ENCODE measurements at regions not wholly inside any gene's neighbourhood (a gene's known extent, or its start where the extent isn't known, plus 50 kb on each side); places are given as distances from the start of the nearest gene placed in this dataset.

DNA sequence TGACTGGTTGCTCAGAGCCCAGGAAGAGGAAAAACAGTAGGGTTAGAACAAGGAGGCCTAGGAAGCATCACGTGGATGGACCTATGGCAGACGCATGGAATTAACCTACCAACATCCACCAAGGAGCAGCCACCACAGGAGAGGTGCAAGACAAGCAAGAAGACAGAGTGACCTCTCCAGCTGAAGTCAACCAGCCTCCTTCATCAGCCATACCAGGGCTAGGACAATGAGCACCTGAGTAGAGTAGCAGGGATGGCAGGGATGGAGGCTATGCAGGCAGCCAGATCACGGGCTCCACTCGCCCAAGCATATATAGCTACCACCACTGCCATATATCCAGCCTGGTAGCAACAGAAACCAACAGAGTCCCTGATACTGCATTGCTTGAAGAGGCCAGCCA is 202.1 kb upstream of the B3GAT1 start:
- Histone ChIP-seq H3K36me3 (ENCODE audit: control insufficient read depth, insufficient read depth, low read length) (no peaks in the 10 kb centered on the region), H3K27me3 (ENCODE audit: control insufficient read depth, insufficient read depth, low read length) (no peaks in the 10 kb centered on the region), H3K4me2 (ENCODE audit: extremely low read depth, insufficient read depth, low read length) (no peak overlapping the region), H3K9me3 (ENCODE audit: control insufficient read depth, insufficient read depth, low read depth, low read length) (no peaks in the 10 kb centered on the region), H3K9ac (ENCODE audit: insufficient read depth, low read length) (no peak overlapping the region), H3K4me3 (replicated peaks in 1 of 4; ENCODE audit: control extremely low read depth in 1 of 4, insufficient read depth in 1 of 4, low read depth in 3 of 4, low read length in 4 of 4) (no peak overlapping the region), H4K20me1 (ENCODE audit: control insufficient read depth, extremely low read depth, insufficient read depth, low read length) (no peaks in the 10 kb centered on the region), H2AFZ (ENCODE audit: low read length) (no peak overlapping the region), H3K4me1 (ENCODE audit: control insufficient read depth, extremely low read depth, insufficient read depth, low read length) (no peaks in the 10 kb centered on the region), H3K79me2 (ENCODE audit: control insufficient read depth, insufficient read depth, low read length) (no peaks in the 10 kb centered on the region), H3K27ac (ENCODE audit: insufficient read depth, low read length) (no peak overlapping the region)
- TF ChIP-seq, protein P1, sequence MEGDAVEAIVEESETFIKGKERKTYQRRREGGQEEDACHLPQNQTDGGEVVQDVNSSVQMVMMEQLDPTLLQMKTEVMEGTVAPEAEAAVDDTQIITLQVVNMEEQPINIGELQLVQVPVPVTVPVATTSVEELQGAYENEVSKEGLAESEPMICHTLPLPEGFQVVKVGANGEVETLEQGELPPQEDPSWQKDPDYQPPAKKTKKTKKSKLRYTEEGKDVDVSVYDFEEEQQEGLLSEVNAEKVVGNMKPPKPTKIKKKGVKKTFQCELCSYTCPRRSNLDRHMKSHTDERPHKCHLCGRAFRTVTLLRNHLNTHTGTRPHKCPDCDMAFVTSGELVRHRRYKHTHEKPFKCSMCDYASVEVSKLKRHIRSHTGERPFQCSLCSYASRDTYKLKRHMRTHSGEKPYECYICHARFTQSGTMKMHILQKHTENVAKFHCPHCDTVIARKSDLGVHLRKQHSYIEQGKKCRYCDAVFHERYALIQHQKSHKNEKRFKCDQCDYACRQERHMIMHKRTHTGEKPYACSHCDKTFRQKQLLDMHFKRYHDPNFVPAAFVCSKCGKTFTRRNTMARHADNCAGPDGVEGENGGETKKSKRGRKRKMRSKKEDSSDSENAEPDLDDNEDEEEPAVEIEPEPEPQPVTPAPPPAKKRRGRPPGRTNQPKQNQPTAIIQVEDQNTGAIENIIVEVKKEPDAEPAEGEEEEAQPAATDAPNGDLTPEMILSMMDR (conservative IDR thresholded peaks at IDR 0.05 in 1 of 2, IDR thresholded peaks at IDR 0.05 in 1 of 2; ENCODE audit: low read depth in 1 of 2, low read length in 2 of 2) = no peak
- no peak for TF ChIP-seq EZH2 (IDR thresholded peaks at IDR 0.05; ENCODE audit: low read length, missing control alignments)
- DNase-seq (ENCODE audit: low read depth in 2 of 2) = no peak

DNA sequence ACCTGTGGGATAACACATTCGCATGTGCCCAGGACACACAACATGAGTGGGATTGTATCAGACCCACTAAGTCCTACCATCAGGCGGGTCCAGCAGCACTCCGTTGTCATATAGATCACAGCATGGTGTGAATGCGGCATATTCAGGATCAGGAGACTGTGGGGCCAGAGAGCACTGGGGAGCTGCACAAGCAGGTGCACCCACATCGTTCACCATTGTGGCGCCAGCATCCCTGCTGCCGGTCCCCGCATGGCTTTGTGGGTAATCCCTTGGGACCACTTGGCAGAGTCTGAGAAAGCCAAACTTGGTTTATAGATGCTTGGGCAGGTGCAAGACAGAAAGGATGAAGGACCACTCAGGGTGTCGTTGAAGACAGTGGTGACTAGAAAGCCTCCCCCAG is 201.6 kb upstream of the B3GAT1 start:
- H3K4me2 ChIP-seq (ENCODE audit: extremely low read depth, insufficient read depth, low read length) = no peak overlapping the region
- TF ChIP-seq, protein P1 (conservative IDR thresholded peaks at IDR 0.05 in 1 of 2, IDR thresholded peaks at IDR 0.05 in 1 of 2; ENCODE audit: low read depth in 1 of 2, low read length in 2 of 2) = no peak
- TF ChIP-seq EZH2 (IDR thresholded peaks at IDR 0.05; ENCODE audit: low read length, missing control alignments) = no peak

DNA sequence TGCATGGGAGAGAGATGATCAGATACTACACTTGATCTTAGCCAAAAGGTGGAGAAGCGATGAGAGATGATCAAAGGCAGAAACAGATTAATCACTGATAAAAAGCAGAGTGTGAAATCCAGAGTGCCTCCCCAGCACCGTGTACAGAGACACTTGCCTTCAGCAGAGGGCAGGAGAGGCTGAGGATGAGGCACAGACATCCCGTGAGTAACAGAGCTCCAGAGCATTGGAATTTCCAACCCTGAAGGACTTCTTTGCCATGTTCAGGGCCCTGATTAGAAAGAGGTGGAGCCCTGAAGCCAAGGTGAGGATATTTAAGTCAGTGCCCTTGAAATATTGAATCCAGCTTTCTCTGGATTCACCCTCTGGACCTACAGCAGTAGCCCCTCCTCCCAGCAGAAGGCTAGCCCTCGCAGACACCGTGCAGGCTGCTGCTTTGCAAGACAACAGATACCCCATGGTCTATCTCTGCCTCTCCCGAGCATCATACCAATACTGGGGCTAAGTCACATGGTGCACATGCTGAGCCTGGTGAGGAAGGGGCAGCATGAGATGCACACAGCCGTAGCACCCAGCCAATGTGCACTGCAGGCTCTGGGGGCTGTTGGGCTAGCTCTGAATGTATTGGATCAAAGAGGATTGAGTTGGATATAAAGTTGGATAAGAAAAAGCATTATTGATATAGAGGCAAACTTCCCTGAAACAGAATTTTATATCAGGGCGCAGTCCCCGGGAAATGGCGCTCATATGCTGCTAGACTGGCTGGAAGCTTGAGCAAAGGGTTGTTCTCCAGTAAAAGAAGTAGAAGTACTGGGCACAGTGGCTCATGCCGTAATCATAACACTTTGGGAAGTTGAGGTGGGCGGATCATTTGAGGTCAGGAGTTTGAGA is 200.3 kb upstream of the B3GAT1 start:
- DNase-seq (ENCODE audit: low read depth in 2 of 2) = no peak

More for the DNA sequence above, 201.6 kb upstream of the B3GAT1 start:
- H2AFZ ChIP-seq (ENCODE audit: low read length) = no peak overlapping the region
- no peak overlapping the region for H3K4me3 ChIP-seq (replicated peaks in 1 of 4; ENCODE audit: control extremely low read depth in 1 of 4, insufficient read depth in 1 of 4, low read depth in 3 of 4, low read length in 4 of 4)
- no peaks in the 10 kb centered on the region for H3K36me3 ChIP-seq (ENCODE audit: control insufficient read depth, insufficient read depth, low read length)
- no peak overlapping the region for H3K9ac ChIP-seq (ENCODE audit: insufficient read depth, low read length)
- H3K4me1 ChIP-seq (ENCODE audit: control insufficient read depth, extremely low read depth, insufficient read depth, low read length) = no peaks in the 10 kb centered on the region
- H3K27me3 ChIP-seq (ENCODE audit: control insufficient read depth, insufficient read depth, low read length) = no peaks in the 10 kb centered on the region
- no peaks in the 10 kb centered on the region for H3K79me2 ChIP-seq (ENCODE audit: control insufficient read depth, insufficient read depth, low read length)
- no peak overlapping the region for H3K27ac ChIP-seq (ENCODE audit: insufficient read depth, low read length)
- H4K20me1 ChIP-seq (ENCODE audit: control insufficient read depth, extremely low read depth, insufficient read depth, low read length) = no peaks in the 10 kb centered on the region
- DNase-seq (ENCODE audit: low read depth in 2 of 2) = no peak
- H3K9me3 ChIP-seq (ENCODE audit: control insufficient read depth, insufficient read depth, low read depth, low read length) = no peaks in the 10 kb centered on the region

More for the DNA sequence above, 200.3 kb upstream of the B3GAT1 start:
- Histone ChIP-seq H3K4me3 (replicated peaks in 1 of 4; ENCODE audit: control extremely low read depth in 1 of 4, insufficient read depth in 1 of 4, low read depth in 3 of 4, low read length in 4 of 4) (no peak overlapping the region), H3K4me1 (ENCODE audit: control insufficient read depth, extremely low read depth, insufficient read depth, low read length) (no peaks in the 10 kb centered on the region), H3K9me3 (ENCODE audit: control insufficient read depth, insufficient read depth, low read depth, low read length) (no peaks in the 10 kb centered on the region), H4K20me1 (ENCODE audit: control insufficient read depth, extremely low read depth, insufficient read depth, low read length) (no peaks in the 10 kb centered on the region), H3K27me3 (ENCODE audit: control insufficient read depth, insufficient read depth, low read length) (no peaks in the 10 kb centered on the region), H3K4me2 (ENCODE audit: extremely low read depth, insufficient read depth, low read length) (no peak overlapping the region), H3K27ac (ENCODE audit: insufficient read depth, low read length) (no peak overlapping the region), H2AFZ (ENCODE audit: low read length) (no peak overlapping the region), H3K36me3 (ENCODE audit: control insufficient read depth, insufficient read depth, low read length) (no peaks in the 10 kb centered on the region), H3K79me2 (ENCODE audit: control insufficient read depth, insufficient read depth, low read length) (no peaks in the 10 kb centered on the region), H3K9ac (ENCODE audit: insufficient read depth, low read length) (no peak overlapping the region)
- TF ChIP-seq, protein P1 (conservative IDR thresholded peaks at IDR 0.05 in 1 of 2, IDR thresholded peaks at IDR 0.05 in 1 of 2; ENCODE audit: low read depth in 1 of 2, low read length in 2 of 2) = no peak
- no peak for TF ChIP-seq EZH2 (IDR thresholded peaks at IDR 0.05; ENCODE audit: low read length, missing control alignments)
